MCF 10A (cell line): ENCODE measurements at regions not wholly inside any gene's neighbourhood (a gene's known extent, or its start where the extent isn't known, plus 50 kb on each side); places are given as distances from the start of the nearest gene placed in this dataset.

ENCODE experiments used
- BruUV-seq: library from RNA; stranded (reverse); fragments of 400-500 nt; replicated peaks from 2 replicates; lab custom pipeline; 2021; lab: Mats Ljungman, UMichigan
- CTCF ChIA-PET: fragments of 300-600 bp; sonication (Branson Sonifier 250); formaldehyde crosslinking; extraction: SDS; loops from one replicate; lab custom pipeline; 2021; ENCODE audit warnings: antibody characterized with exemption, inconsistent platforms; lab: Yijun Ruan, JAX
- POLR2A ChIA-PET: fragments of 300-600, 350-650 bp; sonication (Branson Sonifier 250); formaldehyde crosslinking; extraction: SDS; loops from one replicate; lab custom pipeline; 2020; ENCODE audit warnings: antibody characterized with exemption, inconsistent platforms; lab: Yijun Ruan, JAX
- DNase-seq: peaks from one replicate; pipeline ENCODE4 v3.0.0-alpha.2; 2018; ENCODE audit not compliant: unreplicated experiment
- H3K27ac Mint-ChIP-seq: one replicate; pipeline ENCODE4 v1.8.0; 2022; ENCODE audit warnings: mild to moderate bottlenecking, low read depth, mixed read lengths; ENCODE audit not compliant: unreplicated experiment
- H3K27me3 Mint-ChIP-seq: one replicate; pipeline ENCODE4 v1.8.0; 2022; ENCODE audit warnings: mixed read lengths; ENCODE audit not compliant: insufficient read depth, unreplicated experiment
- H3K36me3 Mint-ChIP-seq: one replicate; pipeline ENCODE4 v1.8.0; 2022; ENCODE audit warnings: mild to moderate bottlenecking, moderate library complexity, mixed read lengths; ENCODE audit not compliant: insufficient read depth, unreplicated experiment
- H3K4me1 Mint-ChIP-seq: one replicate; pipeline ENCODE4 v1.8.0; 2022; ENCODE audit warnings: mixed read lengths; ENCODE audit not compliant: insufficient read depth, unreplicated experiment
- H3K4me3 Mint-ChIP-seq: one replicate; pipeline ENCODE4 v1.8.0; 2022; ENCODE audit warnings: mild to moderate bottlenecking, moderate library complexity, mixed read lengths; ENCODE audit not compliant: unreplicated experiment
- H3K9me3 Mint-ChIP-seq: one replicate; pipeline ENCODE4 v1.8.0; 2022; ENCODE audit warnings: mixed read lengths; ENCODE audit not compliant: unreplicated experiment
- CTCF ChIP-seq: fragments of 200-600 bp; IDR thresholded peaks from one replicate; pipeline ENCODE4 v1.8.0; 2022; ENCODE audit warnings: antibody characterized with exemption, mild to moderate bottlenecking; ENCODE audit not compliant: unreplicated experiment
- intact Hi-C: fragments of 100-400 bp; cut with micrococcal nuclease; formaldehyde crosslinking; loops from 2 replicates; pipeline ENCODE4 v1.14.1; 2022

- no TSS peak for BruUV-seq
- TF ChIP-seq CTCF: no peak
- POLR2A ChIA-PET: interaction anchor here (0.7 kb wide), 1 partner anchor 14 kb away, joined by 4 read pairs; no protein-coding TSS in a partner anchor
- DNase-seq: no peak
- H3K36me3 Mint-ChIP-seq: no peaks in the 10 kb centered on the region
- no peaks in the 10 kb centered on the region for H3K27me3 Mint-ChIP-seq
- H3K4me1 Mint-ChIP-seq: peaks cover 11% of the 10 kb centered on the region
- H3K9me3 Mint-ChIP-seq: no peaks in the 10 kb centered on the region
- H3K27ac Mint-ChIP-seq: no peak overlapping the region
- H3K4me3 Mint-ChIP-seq: no peak overlapping the region
- CTCF ChIA-PET: no interaction called here
- intact Hi-C loops: no loop called here
These were observed 129.7 kb upstream of the THBS1 start for GRCh38 chr15:39451121-39451688.

- H3K27me3 Mint-ChIP-seq: no peaks in the 10 kb centered on the region
- no peaks in the 10 kb centered on the region for H3K9me3 Mint-ChIP-seq
- POLR2A ChIA-PET: no interaction called here
- no peaks in the 10 kb centered on the region for H3K36me3 Mint-ChIP-seq
- no TSS peak for BruUV-seq
- H3K4me1 Mint-ChIP-seq: peaks cover 11% of the 10 kb centered on the region
- CTCF ChIA-PET: no interaction called here
- no peak overlapping the region for H3K27ac Mint-ChIP-seq
- no peak for TF ChIP-seq CTCF
- DNase-seq: no peak
- H3K4me3 Mint-ChIP-seq: no peak overlapping the region
- intact Hi-C loops: no loop called here
These were observed 129.0 kb upstream of the THBS1 start for GRCh38 chr15:39451871-39452270.

- no peaks in the 10 kb centered on the region for H3K9me3 Mint-ChIP-seq
- no peaks in the 10 kb centered on the region for H3K27me3 Mint-ChIP-seq
- no peak overlapping the region for H3K27ac Mint-ChIP-seq
- intact Hi-C loops: no loop called here
- no TSS peak for BruUV-seq
- CTCF ChIA-PET: no interaction called here
- H3K4me1 Mint-ChIP-seq: peaks cover 11% of the 10 kb centered on the region
- no peak for DNase-seq
- POLR2A ChIA-PET: no interaction called here
- TF ChIP-seq CTCF: no peak
- no peak overlapping the region for H3K4me3 Mint-ChIP-seq
- no peaks in the 10 kb centered on the region for H3K36me3 Mint-ChIP-seq
These were observed 127.3 kb upstream of the THBS1 start for GRCh38 chr15:39453620-39454019.

- ChIA-PET POLR2A (no interaction called here), CTCF (interaction anchor here (1.1 kb wide), 1 partner anchor 16 kb away, joined by 5 read pairs; no protein-coding TSS in a partner anchor)
- peak; percentile 17 for DNase-seq
- intact Hi-C loops: no loop called here
- no peak for TF ChIP-seq CTCF
- no TSS peak for BruUV-seq
- no peak overlapping the region for H3K27ac Mint-ChIP-seq
- H3K4me3 Mint-ChIP-seq: no peak overlapping the region
- H3K9me3 Mint-ChIP-seq: no peaks in the 10 kb centered on the region
- H3K36me3 Mint-ChIP-seq: no peaks in the 10 kb centered on the region
- H3K27me3 Mint-ChIP-seq: no peaks in the 10 kb centered on the region
- peaks cover 11% of the 10 kb centered on the region for H3K4me1 Mint-ChIP-seq
These were observed 126.5 kb upstream of the THBS1 start for GRCh38 chr15:39454189-39454986.
